ENCODE measurements at regions not wholly inside any gene's neighbourhood (a gene's known extent, or its start where the extent isn't known, plus 50 kb on each side); places are given as distances from the start of the nearest gene placed in this dataset.
A peak's percentile ranks its signal among the peaks of the same experiment; 100 is the strongest.
"Not testable (repeated sequence)": the region's sequence is repeated elsewhere in the genome, so short reads cannot be mapped to it uniquely, and the experiment has no call there.

GRCh38 chr5:119757276-119757675 lies 127.9 kb downstream of the FAM170A start:
- intact Hi-C loops (cut with DNase I), result no loop called here
- no peak overlapping the region for H3K4me3 ChIP-seq
- no peaks in the 10 kb centered on the region for H3K9me3 ChIP-seq
- H3K27me3 ChIP-seq (replicated peaks; ENCODE audit: insufficient read depth), result no peaks in the 10 kb centered on the region
- TF ChIP-seq POLR2A (IDR thresholded peaks at IDR 0.05) (no peak), POLR2AphosphoS5 (IDR thresholded peaks at IDR 0.05) (no peak), CTCF (IDR thresholded peaks at IDR 0.05) (no peak)
- no peaks in the 10 kb centered on the region for H3K4me1 ChIP-seq (replicated peaks)
- DNase-seq (ENCODE audit: low spot score), result no peak
- H3K27ac ChIP-seq, result no peak overlapping the region
- WGBS, result 84% methylated on average over 2 of the region's 2 CpGs
- no peaks in the 10 kb centered on the region for H3K36me3 ChIP-seq

- intact Hi-C loops (cut with DNase I); H3K27ac ChIP-seq; H3K4me1 ChIP-seq (replicated peaks); H3K9me3 ChIP-seq; H3K36me3 ChIP-seq; DNase-seq (ENCODE audit: low spot score); H3K27me3 ChIP-seq (replicated peaks; ENCODE audit: insufficient read depth); H3K4me3 ChIP-seq: not testable (repeated sequence)
- WGBS, result 57% methylated on average over 11 of the region's 11 CpGs
Observed at GRCh38 chr5:119769695-119770693, 140.6 kb downstream of the FAM170A start.

- H3K9me3 ChIP-seq; H3K4me3 ChIP-seq; H3K27ac ChIP-seq; intact Hi-C loops (cut with DNase I); H3K36me3 ChIP-seq; DNase-seq (ENCODE audit: low spot score); H3K27me3 ChIP-seq (replicated peaks; ENCODE audit: insufficient read depth); H3K4me1 ChIP-seq (replicated peaks): not testable (repeated sequence)
- WGBS, result 70% methylated on average over 15 of the region's 15 CpGs
Observed at GRCh38 chr5:119780145-119780544, 150.8 kb downstream of the FAM170A start.

GRCh38 chr5:119785057-119785456 lies 155.7 kb downstream of the FAM170A start:
- intact Hi-C loops (cut with DNase I), result no loop called here
- H3K27ac ChIP-seq, result no peak overlapping the region

GRCh38 chr5:119789406-119790117 lies 160.2 kb downstream of the FAM170A start:
- Histone ChIP-seq H3K27me3 (replicated peaks; ENCODE audit: insufficient read depth) (no peaks in the 10 kb centered on the region), H3K9me3 (no peaks in the 10 kb centered on the region), H3K4me3 (no peak overlapping the region), H3K4me1 (replicated peaks) (no peaks in the 10 kb centered on the region), H3K27ac (no peak overlapping the region), H3K36me3 (no peaks in the 10 kb centered on the region)
- WGBS, result 54% methylated on average over 2 of the region's 2 CpGs
- intact Hi-C loops (cut with DNase I), result no loop called here
- TF ChIP-seq POLR2AphosphoS5 (IDR thresholded peaks at IDR 0.05), result no peak
- no peak for TF ChIP-seq CTCF (IDR thresholded peaks at IDR 0.05)
- no peak for TF ChIP-seq POLR2A (IDR thresholded peaks at IDR 0.05)
- no peak for DNase-seq (ENCODE audit: low spot score)

More at GRCh38 chr5:119785057-119785456, 155.7 kb downstream of the FAM170A start:
- peak; percentile 36 for DNase-seq (ENCODE audit: low spot score)
- H3K4me1 ChIP-seq (replicated peaks), result no peaks in the 10 kb centered on the region
- TF ChIP-seq POLR2A (IDR thresholded peaks at IDR 0.05), result no peak
- peak; percentile 58 for TF ChIP-seq POLR2AphosphoS5 (IDR thresholded peaks at IDR 0.05)
- H3K36me3 ChIP-seq, result no peaks in the 10 kb centered on the region
- H3K27me3 ChIP-seq (replicated peaks; ENCODE audit: insufficient read depth), result no peaks in the 10 kb centered on the region
- H3K9me3 ChIP-seq, result no peaks in the 10 kb centered on the region
- H3K4me3 ChIP-seq, result no peak overlapping the region

GRCh38 chr5:119792161-119792799 lies 162.9 kb downstream of the FAM170A start:
- H3K27me3 ChIP-seq (replicated peaks; ENCODE audit: insufficient read depth), result no peaks in the 10 kb centered on the region
- no peak for TF ChIP-seq POLR2A (IDR thresholded peaks at IDR 0.05)
- TF ChIP-seq POLR2AphosphoS5 (IDR thresholded peaks at IDR 0.05), result no peak
- TF ChIP-seq CTCF (IDR thresholded peaks at IDR 0.05), result no peak
- no peak overlapping the region for H3K27ac ChIP-seq
- no peak overlapping the region for H3K4me3 ChIP-seq
- WGBS, result 37% methylated on average over 5 of the region's 5 CpGs
- H3K36me3 ChIP-seq, result no peaks in the 10 kb centered on the region
- intact Hi-C loops (cut with DNase I), result no loop called here
- no peaks in the 10 kb centered on the region for H3K4me1 ChIP-seq (replicated peaks)
- H3K9me3 ChIP-seq, result no peaks in the 10 kb centered on the region
- DNase-seq (ENCODE audit: low spot score), result no peak
